Fibroblast of peridontal ligament (primary cell): ENCODE measurements at regions not wholly inside any gene's neighbourhood (a gene's known extent, or its start where the extent isn't known, plus 50 kb on each side); places are given as distances from the start of the nearest gene placed in this dataset.
"Not testable (repeated sequence)": the region's sequence is repeated elsewhere in the genome, so short reads cannot be mapped to it uniquely, and the experiment has no call there.

Experiments used
- DNase-seq: peaks from one replicate; pipeline ENCODE4 v3.0.0-alpha.2; 2010; ENCODE audit errors: extremely low read depth

DNA sequence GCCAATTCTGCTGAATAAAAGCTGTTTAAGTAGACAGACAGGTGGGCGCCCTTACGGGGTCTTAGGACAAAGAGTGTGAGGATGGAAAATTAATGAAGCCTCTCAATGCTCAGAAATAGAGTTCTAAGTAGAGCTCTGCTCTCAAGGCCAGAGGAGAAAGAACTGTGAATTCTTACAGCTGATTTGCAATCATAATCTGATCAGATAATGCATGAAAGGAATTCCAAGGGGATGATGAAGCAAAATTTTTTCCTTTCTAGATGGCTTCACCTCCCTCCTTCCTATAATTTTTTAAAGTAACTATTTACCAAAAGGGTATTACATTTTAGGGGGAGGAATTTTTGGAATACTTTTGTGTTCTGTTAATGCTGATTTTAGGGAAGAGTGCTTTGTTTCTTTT lies 308.1 kb upstream of the HS3ST5 start:
- DNase-seq = no peak

DNA sequence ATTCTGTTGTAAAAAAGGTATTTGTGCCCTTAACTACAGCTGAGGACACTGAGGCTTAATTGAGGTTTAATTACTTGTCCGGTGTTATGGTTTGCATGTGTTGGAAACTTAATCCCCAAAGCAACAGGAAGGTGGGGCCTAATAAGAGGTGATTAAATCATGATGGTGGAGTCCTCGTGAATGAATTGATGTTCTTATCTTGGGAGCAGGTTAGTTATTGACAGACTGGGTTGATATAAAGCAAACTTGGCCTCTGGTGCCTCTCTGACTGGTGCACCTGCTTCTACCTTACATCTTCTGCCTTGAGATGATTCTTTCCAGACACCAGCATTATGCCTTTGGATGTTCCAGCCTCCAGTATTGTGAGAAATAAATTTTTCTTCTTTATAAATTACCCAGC lies 306.5 kb upstream of the HS3ST5 start:
- no peak for DNase-seq

DNA sequence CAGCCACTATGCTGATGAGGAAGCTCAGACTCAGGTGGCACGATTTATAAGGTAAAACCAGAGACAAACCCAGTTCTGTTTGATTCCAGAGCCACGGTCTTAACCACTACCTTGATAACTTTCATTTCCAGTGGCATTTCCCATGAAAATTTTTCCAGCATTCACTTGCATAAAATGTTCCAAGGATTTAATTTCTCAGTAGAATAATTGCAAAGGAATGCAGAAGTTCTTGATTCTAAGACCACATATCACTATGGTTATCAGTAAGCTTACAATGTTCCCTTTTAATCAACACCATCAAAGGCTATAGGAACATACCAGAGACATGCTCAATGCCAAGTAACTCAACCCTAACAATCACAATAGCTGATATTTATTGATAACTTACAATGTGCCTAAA lies 306.0 kb upstream of the HS3ST5 start:
- DNase-seq = no peak

DNA sequence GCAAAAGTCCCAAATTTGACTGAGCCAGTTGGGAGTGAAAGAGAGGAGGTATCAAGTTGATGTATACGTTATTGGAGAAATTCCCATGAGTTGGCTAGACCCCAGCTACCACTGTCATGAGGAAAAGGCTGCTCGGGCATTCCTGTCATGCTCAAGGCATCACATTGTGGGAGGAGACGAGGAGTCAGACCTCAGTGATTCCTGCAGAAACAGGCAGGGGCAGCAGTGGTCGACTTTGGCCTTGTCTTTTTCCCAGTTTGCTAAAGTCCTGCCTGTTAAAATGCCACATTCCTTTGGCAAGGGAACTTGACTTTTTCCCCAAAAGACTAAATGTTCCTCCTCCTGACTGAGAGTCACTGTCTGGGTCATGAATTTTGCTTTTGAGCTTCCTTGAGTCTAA lies 295.5 kb upstream of the HS3ST5 start:
- DNase-seq = no peak

DNA sequence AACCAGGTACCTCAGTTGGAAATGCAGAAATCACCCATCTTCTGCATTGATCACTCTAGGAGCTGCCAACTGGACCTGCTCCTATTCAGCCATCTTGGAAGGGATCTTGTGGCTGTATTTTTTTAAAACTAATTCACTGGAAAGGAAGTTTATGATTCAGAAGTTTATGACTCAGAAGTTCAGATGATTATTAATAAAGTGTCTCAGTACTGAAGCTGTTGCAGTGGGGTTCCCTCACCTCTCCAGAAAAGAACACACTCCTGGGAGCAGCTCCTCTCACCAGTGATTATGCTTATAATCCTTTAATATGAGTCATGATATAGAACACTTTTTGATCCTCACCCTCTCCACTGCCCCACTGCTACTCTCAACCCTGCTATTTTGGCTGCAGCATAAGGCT lies 291.2 kb upstream of the HS3ST5 start:
- DNase-seq = no peak

DNA sequence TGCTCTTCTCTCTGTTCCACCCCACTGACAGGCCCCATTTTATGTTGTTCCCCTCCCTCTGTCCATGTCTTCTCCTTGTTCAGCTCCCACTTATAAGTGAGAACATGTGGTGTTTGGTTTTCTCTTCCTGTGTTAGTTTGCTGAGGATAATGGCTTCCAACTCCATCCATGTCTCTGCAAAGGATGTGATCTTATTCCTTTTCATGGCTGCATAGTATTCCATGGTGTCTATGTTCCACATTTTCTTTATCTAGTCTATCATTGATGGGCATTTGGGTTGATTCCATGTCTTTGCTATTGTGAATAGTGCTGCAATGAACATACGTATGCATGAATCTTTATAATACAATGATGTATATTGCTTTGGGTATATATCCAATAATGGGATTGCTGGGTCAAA lies 283.4 kb upstream of the HS3ST5 start:
- not testable (repeated sequence) for DNase-seq

DNA sequence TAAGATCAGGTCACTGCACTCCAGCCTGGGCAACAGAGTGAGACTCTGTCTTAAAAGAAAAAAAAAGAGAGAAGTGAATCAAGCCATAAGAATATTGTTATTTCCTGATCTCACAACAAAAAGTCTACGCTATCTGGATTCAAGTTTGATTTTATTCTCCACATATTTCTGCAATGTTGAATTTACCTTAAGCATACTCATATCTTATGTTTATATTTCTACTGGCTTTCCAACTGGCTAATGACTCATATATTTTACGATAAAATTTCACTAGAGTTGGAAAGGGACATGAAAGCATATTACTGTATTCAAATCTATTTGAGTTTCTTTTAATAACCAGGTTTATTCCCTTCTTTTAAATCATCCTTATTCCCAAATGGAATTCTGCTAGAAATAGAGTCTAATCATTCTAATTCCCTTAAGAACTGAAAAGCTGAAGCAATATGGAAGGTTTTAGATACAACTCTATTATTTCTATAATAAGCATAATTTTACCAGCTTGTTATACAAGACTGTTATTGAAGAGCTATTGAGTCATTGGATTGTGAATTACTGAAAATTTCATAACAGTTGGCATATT lies 276.9 kb upstream of the HS3ST5 start:
- no peak for DNase-seq

DNA sequence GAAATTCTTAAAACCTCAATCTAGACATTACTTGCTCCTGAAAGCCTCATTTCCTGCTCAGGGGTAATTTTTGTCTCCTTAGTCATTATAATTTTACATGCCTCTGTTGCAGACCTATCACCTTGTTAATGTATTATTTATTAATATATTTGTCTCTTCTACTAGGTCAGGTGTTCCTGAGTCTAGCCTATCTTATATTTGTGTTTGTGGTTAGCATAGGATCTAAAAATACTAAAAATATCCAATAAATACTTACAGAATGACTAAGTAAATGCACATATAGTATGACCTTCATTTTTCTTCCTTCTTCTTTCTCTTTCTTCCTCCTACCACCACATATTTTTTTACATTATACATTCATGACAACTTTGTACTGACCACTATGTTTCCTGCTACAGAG lies 268.9 kb upstream of the HS3ST5 start:
- no peak for DNase-seq

DNA sequence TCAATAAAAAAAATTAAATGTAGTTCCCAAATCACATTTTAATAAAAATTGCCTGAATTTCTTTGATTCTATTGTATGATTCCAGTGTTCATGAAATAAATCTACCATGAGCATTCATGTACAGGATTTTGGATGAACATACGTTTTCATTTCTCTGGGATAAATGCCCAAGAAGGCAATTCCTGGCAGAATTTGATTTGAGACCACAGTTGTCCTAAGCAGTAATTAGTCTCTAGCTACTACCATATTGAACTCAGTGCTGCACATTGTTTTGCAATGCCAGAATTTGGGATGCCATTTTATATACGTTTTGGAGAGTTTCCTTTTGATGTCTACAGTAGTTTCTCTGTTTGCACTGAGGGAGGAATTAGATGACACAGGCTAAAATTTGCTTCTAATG lies 265.3 kb upstream of the HS3ST5 start:
- no peak for DNase-seq

DNA sequence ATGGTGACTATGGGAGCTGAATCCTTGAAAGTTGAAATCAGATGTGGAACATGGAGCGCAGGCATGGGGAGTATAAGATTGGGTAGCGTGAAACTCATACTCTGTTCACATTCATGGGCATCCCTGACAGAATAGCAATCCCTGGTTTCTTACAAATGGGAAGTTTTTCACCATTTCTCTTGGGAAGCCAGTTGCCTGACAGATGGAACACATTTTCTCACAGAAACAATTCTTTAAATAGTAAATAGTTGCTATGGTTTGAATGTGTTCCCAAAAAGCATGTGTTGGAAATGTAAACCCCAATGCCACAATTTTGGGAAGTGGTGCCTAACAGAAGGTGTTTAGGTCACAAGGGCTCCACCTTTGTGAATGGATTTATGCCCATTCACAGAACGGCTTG lies 262.8 kb upstream of the HS3ST5 start:
- no peak for DNase-seq

DNA sequence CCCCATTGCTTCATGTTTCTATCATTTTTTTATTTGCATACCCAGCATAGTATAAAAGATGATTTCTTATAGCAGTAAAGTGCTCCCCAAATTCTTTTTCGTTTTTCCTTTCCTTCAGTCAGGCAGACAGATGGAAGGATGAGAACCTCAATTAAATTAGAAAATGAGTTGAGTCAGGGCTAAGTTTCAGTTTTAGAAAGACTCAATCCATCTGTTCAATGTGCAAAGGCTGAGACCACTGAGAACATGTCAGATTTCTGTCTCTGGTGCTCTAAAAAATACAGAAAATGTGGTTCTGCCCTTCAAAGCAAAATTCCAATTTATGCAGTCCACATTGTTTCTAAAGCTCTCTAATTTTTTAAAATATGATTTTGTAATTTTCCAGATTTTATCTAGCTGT lies 257.6 kb upstream of the HS3ST5 start:
- no peak for DNase-seq

DNA sequence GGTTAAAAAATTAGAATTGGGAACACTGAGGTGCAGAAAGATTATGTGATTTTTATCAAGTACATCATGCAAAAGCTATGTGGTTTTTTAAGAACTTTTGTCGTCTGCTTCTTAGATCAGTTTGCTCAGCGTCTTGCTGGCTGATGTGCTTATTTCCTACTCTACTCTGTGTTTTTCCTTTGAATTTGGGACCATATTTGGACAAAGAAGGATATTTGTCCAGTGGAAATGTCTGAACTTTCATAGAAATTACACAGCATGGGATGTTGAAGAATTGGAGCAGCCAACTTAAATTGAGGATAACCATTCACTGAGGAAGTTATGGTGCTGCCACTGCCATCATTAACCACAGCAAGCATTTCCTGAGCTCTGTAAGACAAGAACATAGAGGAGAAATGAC lies 252.8 kb upstream of the HS3ST5 start:
- no peak for DNase-seq

DNA sequence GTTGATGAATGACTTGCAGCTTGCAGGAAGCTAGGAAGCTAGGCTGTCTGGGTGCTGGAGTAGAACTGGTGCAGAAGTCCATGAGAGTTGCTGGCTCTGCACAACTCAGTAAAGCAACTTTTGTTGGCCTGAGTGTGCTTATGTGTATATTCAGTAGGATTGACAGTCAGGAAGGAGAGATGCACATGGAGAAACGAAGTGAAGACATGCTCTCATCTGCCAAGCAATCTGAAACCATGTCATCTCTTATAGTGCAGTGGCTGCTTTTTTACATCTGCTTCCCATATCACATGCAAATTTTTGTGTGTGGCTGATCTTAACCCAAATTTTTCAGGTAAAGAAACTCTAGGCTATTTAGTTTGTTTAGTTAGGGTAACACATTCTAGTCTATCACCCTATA lies 252.4 kb upstream of the HS3ST5 start:
- DNase-seq = no peak

DNA sequence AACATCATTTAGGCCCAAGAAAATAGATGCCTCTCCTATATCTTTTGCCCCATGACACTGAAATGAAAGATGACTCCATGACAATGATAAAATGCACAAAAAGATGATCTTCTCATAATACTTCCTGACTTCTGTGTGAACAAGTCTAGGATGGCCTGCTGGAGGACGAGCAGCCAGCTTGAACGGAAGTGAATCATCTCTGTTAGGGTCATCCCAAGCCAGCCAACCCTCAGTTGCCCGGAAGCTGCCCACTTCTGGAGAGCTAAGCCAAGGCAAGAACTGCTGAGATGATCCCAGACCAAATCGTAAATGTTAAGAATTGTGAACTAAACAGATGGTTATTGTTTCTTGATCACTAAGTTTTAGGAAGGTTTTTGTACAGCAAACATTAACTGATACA lies 249.7 kb upstream of the HS3ST5 start:
- DNase-seq = no peak

DNA sequence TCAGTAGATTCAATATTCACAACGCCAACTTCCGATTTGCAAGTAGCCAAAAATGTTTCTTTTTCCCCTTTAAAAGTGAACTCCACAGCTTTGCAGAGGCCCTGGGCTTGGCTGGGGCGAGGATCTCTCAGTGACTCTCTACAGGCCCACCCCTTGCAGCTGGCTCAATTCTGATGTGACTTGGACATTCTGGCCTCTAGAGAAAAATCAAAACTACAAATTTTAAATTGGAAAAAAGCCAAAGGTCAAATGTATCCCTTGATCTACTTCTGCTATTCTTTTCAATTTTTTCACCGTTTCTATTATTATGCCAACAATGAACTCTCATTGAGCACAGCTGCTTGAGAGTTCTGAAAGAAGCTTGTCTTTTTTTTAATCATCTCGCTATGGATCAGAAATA lies 245.9 kb upstream of the HS3ST5 start:
- DNase-seq = no peak

DNA sequence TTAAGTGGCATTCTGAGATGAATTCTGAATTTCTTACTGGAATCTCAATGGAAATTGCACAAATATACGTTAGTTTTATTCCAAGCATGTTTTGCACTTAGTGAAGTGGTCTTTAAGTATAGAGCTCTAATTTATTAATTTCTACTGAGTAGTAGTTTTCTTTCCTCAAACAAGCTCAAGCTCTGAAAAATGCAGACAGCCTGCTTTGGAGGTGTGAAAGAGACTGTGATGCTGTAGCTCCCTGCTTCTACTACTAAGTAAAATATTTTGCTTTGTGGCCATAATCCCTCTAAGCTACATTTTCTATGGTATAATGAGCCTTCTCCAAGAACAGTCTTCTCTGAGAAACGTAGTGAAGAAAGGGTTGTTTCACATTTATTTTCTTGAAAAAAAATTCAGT lies 243.5 kb upstream of the HS3ST5 start:
- no peak for DNase-seq

DNA sequence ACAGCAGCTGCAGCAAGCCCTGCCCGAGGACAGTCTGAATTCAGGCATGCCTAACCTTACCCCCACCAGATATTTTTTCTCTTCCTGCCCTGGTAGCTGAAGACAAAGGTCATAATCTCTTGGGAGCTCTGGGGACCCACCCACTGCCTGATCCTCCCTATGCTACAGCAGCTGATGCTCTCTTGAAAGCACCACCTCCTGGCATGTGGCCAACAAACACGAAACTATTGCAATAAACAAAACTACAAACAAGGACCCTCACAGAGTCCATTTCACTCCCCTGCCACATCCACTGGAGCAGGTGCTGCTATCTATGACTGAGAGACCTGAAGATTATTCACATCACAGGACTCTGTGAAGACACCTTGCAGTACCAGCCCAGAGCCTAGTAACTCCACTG lies 238.5 kb upstream of the HS3ST5 start:
- no peak for DNase-seq

DNA sequence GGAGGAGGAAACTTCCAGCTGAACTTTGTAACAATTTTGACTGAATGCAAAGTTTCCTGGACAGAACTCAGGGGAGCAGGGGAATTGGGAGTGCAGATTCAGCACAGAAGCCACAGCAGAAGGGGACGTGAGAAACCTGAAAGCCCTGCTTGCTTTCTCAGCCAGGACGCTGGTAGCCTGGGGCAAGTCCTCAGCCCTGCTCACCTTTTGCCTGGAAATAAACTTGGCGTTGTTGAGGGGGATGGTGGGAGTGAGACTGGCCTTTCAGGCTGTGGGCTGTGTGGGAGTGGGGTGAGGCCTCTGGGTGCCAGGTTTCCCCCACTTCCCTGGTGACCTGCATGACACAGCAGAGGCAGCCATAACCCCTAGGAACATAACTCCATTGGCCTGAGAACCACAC lies 238.1 kb upstream of the HS3ST5 start:
- DNase-seq = no peak

DNA sequence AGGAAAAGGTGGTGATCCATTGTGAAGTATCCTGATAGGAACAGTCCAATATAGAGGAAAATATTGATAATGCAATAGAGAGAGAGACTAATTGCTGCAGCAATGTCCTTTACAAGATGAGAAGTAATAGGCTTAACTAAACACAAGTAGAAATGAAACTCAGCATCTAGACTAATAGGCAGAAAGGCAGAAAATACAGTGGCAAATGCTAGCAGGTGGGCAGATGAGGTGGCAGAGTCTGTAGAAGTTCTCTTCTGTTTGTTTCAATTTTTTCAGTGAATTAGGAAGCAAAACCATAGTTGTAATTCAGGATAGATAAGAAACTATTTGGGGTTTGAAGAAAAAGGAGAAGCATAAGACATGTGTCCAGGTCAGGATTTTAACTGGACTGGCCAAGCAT lies 236.7 kb upstream of the HS3ST5 start:
- DNase-seq = no peak

DNA sequence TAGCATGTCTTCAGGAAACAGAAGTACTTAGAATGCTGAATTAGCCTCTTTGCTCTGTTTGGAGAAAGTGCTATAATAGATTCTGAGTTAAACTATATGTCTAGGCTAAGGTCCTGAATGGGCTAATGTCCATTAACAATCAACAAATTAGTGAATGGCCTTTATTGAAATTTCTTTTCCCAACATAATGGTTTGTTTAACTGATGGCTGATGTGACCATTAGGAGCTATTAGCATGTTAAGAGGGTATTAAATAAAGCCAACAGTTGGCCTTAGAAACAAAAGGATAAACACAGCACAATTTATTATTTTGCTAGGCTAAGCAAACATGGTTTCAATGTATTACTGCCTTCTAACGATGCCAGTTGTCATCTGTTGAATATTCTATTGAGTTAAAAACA lies 234.3 kb upstream of the HS3ST5 start:
- no peak for DNase-seq

DNA sequence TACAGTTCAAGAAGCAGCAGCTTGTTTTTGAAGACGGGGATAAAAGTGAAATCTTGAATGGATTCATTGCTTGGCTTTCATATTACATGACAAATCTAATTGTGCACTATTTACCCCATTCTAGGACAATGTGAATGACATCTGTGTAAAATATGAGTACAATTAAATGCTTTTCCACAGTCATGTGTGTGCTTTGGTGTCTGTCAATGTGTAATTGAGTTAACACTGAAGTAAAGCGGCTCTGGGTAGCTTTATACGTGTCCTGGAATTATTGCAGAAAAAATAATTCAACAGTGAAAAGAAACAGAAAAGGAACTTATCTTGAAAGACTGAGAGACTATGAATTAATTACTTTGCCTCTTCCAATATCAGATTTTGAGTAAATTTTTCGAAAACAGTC lies 233.5 kb upstream of the HS3ST5 start:
- DNase-seq = no peak

DNA sequence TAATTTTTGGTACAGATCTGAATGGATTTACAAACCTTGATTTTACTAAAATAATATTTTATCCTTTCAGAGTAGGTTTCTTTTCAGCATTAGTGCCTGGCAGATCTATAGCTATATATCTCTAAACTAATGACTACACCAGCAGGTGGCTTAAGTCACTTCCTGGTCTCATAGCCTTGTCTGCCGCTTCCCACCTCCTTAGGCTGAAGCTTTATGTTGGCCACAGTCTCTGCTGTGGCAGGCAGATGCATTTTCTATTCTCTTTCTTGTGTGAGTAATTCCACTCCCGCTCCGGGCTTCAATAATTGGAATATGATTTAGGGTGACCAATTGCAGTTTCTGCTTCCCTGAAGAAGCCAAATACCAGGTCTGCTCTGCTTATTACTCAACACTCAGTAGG lies 226.8 kb upstream of the HS3ST5 start:
- DNase-seq = no peak

DNA sequence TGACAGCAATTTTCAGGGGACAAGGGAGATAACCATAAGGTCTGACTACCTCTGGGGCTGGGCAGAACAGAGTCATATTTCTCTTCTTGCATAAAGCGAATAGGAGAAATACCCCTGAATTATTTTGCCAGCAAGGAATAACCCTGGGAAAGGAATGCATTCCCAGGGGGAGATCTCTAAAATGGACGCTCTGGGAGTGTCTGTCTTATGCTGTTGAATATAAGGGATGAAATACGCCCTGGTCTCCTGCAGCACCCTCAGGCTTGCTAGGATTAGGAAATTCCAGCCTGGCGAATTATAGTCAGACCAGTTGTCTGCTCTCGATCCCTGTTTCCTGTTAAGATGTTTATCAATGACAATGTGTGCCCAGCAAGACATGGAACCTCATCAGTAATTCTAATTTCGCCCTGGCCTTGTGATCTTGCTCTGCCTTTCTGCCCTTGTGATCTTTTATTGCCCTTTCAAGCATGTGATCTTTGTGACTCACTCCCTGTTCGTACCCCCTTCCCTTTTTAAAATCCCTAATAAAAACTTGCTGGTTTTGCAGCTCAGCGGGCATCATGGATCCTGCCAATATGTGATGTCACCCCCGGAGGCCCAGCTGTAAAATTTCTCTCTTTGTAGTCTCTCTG lies 221.6 kb upstream of the HS3ST5 start:
- DNase-seq = no peak

DNA sequence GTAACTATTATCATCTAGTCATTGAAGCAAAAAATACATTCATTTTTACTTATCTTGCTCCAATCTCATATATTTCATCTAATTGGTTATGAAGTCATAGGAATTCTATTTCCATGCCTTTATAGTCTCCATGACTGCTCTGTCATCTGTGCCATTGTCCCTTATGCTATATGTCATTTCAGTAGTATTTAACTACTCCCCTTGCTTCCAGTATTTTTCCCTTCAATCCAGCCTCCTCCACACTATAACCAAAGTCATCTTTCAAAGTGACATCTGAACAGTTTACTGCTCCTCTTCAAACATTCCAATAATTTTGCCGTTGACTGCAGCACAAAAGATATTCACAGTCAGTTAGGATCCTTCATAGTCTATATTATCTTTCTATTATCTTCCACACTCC lies 216.6 kb upstream of the HS3ST5 start:
- no peak for DNase-seq
